ENCODE measurements at regions not wholly inside any gene's neighbourhood (a gene's known extent, or its start where the extent isn't known, plus 50 kb on each side); places are given as distances from the start of the nearest gene placed in this dataset.

DNA sequence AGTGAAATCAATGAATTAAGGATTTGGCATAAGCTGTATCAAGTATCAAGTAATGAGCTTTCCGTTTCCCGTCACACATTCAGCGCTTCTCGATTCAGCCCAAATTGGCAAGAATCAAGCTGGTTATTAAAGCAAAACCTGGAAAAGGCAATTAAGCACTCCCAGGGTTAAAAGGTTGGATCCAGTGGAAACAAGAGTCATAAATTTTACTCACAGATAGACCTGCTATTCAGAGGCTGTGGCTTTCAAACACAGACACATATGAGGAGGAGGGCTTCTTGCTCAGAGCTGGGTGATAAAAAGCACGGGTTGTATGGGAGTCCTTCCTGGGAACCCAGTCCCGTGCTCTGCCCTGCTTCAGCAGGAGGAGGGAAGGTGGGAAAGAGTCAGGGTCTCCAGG, 112.3 kb upstream of the CXCL14 start:
- TF ChIP-seq, protein P1, sequence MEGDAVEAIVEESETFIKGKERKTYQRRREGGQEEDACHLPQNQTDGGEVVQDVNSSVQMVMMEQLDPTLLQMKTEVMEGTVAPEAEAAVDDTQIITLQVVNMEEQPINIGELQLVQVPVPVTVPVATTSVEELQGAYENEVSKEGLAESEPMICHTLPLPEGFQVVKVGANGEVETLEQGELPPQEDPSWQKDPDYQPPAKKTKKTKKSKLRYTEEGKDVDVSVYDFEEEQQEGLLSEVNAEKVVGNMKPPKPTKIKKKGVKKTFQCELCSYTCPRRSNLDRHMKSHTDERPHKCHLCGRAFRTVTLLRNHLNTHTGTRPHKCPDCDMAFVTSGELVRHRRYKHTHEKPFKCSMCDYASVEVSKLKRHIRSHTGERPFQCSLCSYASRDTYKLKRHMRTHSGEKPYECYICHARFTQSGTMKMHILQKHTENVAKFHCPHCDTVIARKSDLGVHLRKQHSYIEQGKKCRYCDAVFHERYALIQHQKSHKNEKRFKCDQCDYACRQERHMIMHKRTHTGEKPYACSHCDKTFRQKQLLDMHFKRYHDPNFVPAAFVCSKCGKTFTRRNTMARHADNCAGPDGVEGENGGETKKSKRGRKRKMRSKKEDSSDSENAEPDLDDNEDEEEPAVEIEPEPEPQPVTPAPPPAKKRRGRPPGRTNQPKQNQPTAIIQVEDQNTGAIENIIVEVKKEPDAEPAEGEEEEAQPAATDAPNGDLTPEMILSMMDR (IDR thresholded peaks at IDR 0.05) = no peak
- TF ChIP-seq POLR2A (IDR thresholded peaks at IDR 0.05; ENCODE audit: low read depth) (no peak), EP300 (IDR thresholded peaks at IDR 0.05) (no peak)
